Tibial artery (tissue), 4 donors: ENCODE measurements at regions not wholly inside any gene's neighbourhood (a gene's known extent, or its start where the extent isn't known, plus 50 kb on each side); places are given as distances from the start of the nearest gene placed in this dataset.
A peak's percentile ranks its signal among the peaks of the same experiment; 100 is the strongest.

ENCODE experiments used
- DNase-seq, 2 donors: peaks; one replicate each; pipeline ENCODE4 v3.0.0-alpha.2; 2019
- H3K27ac ChIP-seq, 2 donors: fragments of 200-600 bp; sonication (generic) in 1 of 2; 1 replicate in 1 of 2; 2 replicates in 1 of 2; pipeline ENCODE4 v1.5.1; 2018 to 2019; ENCODE audit warnings: mild to moderate bottlenecking in 1 of 2
- H3K27me3 ChIP-seq, 2 donors: fragments of 200-600 bp; sonication (generic) in 1 of 2; one replicate each; pipeline versions ENCODE4 v1.5.1 to v1.6.0; 2016 to 2019
- H3K36me3 ChIP-seq, 3 donors: fragments of 200-600 bp; sonication (generic) in 2 of 3; one replicate each; pipeline ENCODE4 v1.5.1; 2016 to 2019; ENCODE audit warnings: mild to moderate bottlenecking in 2 of 3
- H3K4me1 ChIP-seq, 4 donors: fragments of 200-600 bp; sonication (generic) in 2 of 4; 1 replicate in 3 of 4; 2 replicates in 1 of 4; pipeline ENCODE4 v1.5.1; 2016 to 2019
- H3K4me3 ChIP-seq, 2 donors: fragments of 200-600 bp; sonication (generic) in 1 of 2; 1 replicate in 1 of 2; 2 replicates in 1 of 2; pipeline ENCODE4 v1.5.1; 2018 to 2019; ENCODE audit warnings: mild to moderate bottlenecking in 2 of 2
- H3K9me3 ChIP-seq, 3 donors: fragments of 200-600 bp; sonication (generic) in 1 of 3; one replicate each; pipeline ENCODE4 v1.5.1; 2016 to 2019
- intact Hi-C: fragments of 100-400 bp; cut with DNase I; formaldehyde crosslinking; loops from one replicate; pipeline ENCODE4 v1.15.0; 2023; ENCODE audit warnings: low total_unique reads
- TF ChIP-seq, protein P1 (sequence below), 2 experiments: fragments of 200-600 bp in 1 of 2; fragments of 450-650 bp in 1 of 2; IDR thresholded peaks; one replicate each; pipeline ENCODE4 v1.5.1; 2017 to 2019; ENCODE audit warnings: antibody characterized with exemption in 2 of 2, mild to moderate bottlenecking in 1 of 2, moderate library complexity in 1 of 2

DNA sequence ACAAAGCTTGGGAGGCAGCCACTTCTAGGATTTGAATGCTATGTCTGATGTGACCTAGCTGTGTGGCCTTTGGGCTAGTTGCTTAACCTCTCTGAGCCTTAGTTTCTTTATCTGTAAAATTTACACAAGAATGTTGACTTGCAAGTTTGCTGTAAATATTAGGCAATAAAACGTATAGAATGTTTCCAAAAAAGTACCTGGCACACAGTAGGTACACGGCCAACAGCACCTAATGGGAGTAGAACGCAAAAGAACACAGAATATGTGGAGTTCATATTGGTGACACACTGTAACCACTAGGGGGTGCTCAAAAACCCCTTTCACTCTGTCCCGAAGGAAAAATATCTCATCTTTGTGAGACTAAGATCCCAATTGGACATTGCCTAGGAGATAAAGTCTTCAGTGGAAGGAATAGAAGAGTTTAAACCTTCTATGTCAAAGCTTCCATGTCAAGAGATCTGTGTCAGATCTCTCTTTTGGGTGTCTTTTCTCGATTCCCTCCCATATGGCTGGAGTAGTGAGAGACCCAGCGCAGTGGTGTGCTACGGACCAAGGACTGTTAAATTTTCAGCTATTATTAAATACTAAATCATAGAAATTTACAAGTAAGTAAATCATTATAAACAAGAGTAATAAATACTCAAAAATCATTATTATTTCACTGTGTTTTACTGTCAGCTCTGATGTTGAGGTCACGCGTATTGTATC, 145.4 kb upstream of the RAD23B start:
- intact Hi-C loops: no loop called here
- Histone ChIP-seq H3K27me3 (no peaks in the 10 kb centered on the region), H3K27ac (no peak overlapping the region), H3K36me3 (no peaks in the 10 kb centered on the region), H3K9me3 (no peaks in the 10 kb centered on the region), H3K4me3 (no peak overlapping the region), H3K4me1 (peaks cover 0 to 29% (median 17%) of the 10 kb centered on the region in 4 donors)
- DNase-seq: no peak
- TF ChIP-seq, protein P1, sequence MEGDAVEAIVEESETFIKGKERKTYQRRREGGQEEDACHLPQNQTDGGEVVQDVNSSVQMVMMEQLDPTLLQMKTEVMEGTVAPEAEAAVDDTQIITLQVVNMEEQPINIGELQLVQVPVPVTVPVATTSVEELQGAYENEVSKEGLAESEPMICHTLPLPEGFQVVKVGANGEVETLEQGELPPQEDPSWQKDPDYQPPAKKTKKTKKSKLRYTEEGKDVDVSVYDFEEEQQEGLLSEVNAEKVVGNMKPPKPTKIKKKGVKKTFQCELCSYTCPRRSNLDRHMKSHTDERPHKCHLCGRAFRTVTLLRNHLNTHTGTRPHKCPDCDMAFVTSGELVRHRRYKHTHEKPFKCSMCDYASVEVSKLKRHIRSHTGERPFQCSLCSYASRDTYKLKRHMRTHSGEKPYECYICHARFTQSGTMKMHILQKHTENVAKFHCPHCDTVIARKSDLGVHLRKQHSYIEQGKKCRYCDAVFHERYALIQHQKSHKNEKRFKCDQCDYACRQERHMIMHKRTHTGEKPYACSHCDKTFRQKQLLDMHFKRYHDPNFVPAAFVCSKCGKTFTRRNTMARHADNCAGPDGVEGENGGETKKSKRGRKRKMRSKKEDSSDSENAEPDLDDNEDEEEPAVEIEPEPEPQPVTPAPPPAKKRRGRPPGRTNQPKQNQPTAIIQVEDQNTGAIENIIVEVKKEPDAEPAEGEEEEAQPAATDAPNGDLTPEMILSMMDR (IDR thresholded peaks at IDR 0.05): peak; percentile 64 to 66

DNA sequence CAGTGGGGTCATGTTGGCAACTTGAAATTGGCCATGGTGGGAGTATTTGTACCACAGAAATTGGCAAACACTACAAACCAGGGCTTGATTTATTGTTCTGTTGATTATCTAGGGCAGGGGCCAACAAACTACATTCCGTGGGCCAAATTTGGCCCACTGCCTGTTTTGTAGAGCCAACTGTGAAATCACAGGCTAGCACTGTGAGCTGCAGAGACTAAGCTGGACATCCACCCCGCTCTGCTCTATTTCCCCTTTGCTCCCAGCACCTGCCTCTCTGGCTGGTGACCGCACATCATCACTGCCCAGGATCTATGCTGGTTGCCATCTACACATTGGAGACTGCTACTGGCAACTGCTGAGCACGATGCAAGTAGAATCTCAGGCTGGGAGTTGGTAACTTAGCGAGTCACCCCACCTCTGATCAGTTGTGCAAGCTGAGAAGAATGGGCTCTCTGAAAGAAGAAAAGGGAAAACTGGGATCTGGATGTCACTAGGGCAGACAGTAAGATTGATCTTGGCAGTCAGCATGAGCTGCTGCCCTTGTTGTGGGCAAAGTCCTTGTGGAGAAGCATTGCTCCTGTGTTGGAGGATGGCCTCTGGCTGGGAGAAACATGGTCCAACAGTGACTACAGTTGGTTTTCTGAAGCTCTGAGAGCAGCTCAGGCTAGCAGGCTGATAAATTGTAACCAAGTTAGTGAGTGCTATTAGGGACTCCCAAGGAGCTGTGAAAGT, 144.7 kb upstream of the RAD23B start:
- Histone ChIP-seq H3K9me3 (no peaks in the 10 kb centered on the region), H3K4me1 (peaks cover 0 to 37% (median 22%) of the 10 kb centered on the region in 4 donors), H3K36me3 (no peaks in the 10 kb centered on the region), H3K4me3 (no peak overlapping the region), H3K27ac (no peak overlapping the region), H3K27me3 (no peaks in the 10 kb centered on the region)
- intact Hi-C loops: no loop called here
- TF ChIP-seq, protein P1 (IDR thresholded peaks at IDR 0.05): no peak
- peak in 1 of 2 donors; percentile 68 for DNase-seq

DNA sequence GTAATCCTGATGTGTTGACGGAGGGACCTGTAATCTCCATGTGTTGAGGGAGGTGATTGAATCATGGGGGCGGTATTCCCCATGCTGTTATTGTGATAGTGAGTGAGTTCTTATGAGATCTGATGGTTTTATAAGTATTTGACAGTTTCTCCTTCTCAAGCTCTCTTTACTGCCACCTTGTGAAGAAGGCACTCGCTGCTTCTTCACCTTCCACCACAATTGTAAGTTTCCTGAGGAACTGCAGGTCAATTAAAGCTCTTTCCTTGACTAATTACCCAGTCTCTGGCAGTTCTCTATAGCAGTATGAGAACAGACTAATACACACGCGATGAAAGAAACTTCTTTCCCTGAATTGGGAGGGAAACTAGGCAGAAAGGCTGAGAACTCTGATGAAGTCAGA, 141.1 kb upstream of the RAD23B start:
- intact Hi-C loops: no loop called here
- Histone ChIP-seq H3K4me1 (peaks cover 0 to 38% (median 29%) of the 10 kb centered on the region in 4 donors), H3K9me3 (no peaks in the 10 kb centered on the region), H3K36me3 (no peaks in the 10 kb centered on the region), H3K27me3 (no peaks in the 10 kb centered on the region), H3K27ac (peak overlapping the region; percentile 41 to 54), H3K4me3 (no peak overlapping the region)
- DNase-seq: no peak
- TF ChIP-seq, protein P1 (IDR thresholded peaks at IDR 0.05): no peak

DNA sequence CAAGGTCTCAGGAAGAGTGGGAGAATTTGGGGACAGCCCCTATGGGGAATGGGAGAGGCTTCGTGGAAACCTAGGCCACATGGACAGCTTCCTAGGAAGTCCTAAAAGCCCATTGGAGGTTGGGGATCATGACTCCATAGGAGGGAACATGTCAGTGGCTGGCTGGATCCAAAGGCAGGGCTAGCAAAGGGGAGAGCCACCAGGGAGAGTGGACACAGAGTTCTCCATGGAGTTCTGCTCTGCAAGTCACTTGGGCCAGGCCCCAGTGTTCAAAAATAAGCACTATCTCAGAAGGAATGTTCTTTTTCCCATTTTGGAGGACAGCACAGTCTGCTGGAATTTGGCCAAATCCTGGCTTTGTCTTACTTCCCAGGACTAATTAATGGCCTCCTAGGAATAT, 140.6 kb upstream of the RAD23B start:
- H3K27ac ChIP-seq: peak overlapping the region; percentile 41 to 54
- intact Hi-C loops: no loop called here

DNA sequence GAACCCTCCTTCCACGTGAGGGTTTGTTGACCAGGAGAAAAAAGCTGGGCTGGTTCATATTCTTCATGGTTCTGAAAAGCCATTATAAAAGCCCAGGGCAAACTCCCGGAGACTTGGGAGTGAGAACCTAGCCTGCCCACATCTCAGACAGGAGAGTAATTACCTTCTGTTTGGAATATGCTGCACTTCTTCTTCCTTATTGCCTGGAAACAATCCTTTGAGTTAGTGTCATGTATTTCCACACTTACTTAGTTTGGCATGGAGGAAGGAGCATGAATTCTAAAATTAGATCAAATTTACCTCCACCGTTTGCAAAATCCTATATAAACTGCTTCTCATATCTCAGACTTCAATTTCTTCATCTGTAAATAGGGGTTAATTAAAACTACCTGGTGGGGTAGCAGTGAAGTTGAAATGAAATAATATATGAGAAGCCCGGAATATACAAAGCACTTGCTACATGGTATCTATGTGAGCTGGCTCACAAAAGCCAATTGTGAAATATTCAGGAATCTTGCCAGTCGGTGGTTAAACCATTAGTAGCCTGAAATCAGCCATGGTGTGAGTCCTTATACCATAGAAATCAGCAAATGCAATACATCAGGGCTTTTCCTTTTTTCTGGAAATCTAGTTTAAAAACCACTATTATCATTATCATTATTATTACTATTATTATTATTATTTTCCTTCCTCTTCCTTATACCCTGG, 140.0 kb upstream of the RAD23B start:
- TF ChIP-seq, protein P1 (IDR thresholded peaks at IDR 0.05): no peak
- peaks cover 0 to 36% (median 28%) of the 10 kb centered on the region in 4 donors for H3K4me1 ChIP-seq
- no peak overlapping the region for H3K4me3 ChIP-seq
- H3K27ac ChIP-seq: peak overlapping the region; percentile 41 to 54
- no peaks in the 10 kb centered on the region for H3K36me3 ChIP-seq
- intact Hi-C loops: no loop called here
- no peak for DNase-seq
- H3K27me3 ChIP-seq: no peaks in the 10 kb centered on the region
- no peaks in the 10 kb centered on the region for H3K9me3 ChIP-seq

More for the DNA sequence above, 140.6 kb upstream of the RAD23B start:
- no peaks in the 10 kb centered on the region for H3K27me3 ChIP-seq
- no peaks in the 10 kb centered on the region for H3K9me3 ChIP-seq
- DNase-seq: no peak
- TF ChIP-seq, protein P1 (IDR thresholded peaks at IDR 0.05): no peak
- H3K36me3 ChIP-seq: no peaks in the 10 kb centered on the region
- H3K4me3 ChIP-seq: no peak overlapping the region
- H3K4me1 ChIP-seq: peaks cover 0 to 38% (median 29%) of the 10 kb centered on the region in 4 donors
